ENCODE measurements at regions not wholly inside any gene's neighbourhood (a gene's known extent, or its start where the extent isn't known, plus 50 kb on each side); places are given as distances from the start of the nearest gene placed in this dataset.

- no peak for TF ChIP-seq CTCF (IDR thresholded peaks at IDR 0.05; ENCODE audit: borderline replicate concordance, insufficient read depth, low read depth, low read length)
- H3K4me3 ChIP-seq (ENCODE audit: low read depth, low read length): no peak overlapping the region
Observed at GRCh38 chr22:34045311-34045710, 125.0 kb upstream of the LARGE1 start.

- no peak for TF ChIP-seq CTCF (IDR thresholded peaks at IDR 0.05; ENCODE audit: borderline replicate concordance, insufficient read depth, low read depth, low read length)
- no peak overlapping the region for H3K4me3 ChIP-seq (ENCODE audit: low read depth, low read length)
Observed at GRCh38 chr22:34055525-34056200, 135.4 kb upstream of the LARGE1 start.

GRCh38 chr22:34057726-34058125, 137.4 kb upstream of the LARGE1 start:
- TF ChIP-seq CTCF (IDR thresholded peaks at IDR 0.05; ENCODE audit: borderline replicate concordance, insufficient read depth, low read depth, low read length): no peak
- no peak overlapping the region for H3K4me3 ChIP-seq (ENCODE audit: low read depth, low read length)

GRCh38 chr22:34064696-34065095, 144.4 kb upstream of the LARGE1 start:
- no peak for TF ChIP-seq CTCF (IDR thresholded peaks at IDR 0.05; ENCODE audit: borderline replicate concordance, insufficient read depth, low read depth, low read length)
- H3K4me3 ChIP-seq (ENCODE audit: low read depth, low read length): no peak overlapping the region

GRCh38 chr22:34067031-34067430, 146.8 kb upstream of the LARGE1 start:
- no peak for TF ChIP-seq CTCF (IDR thresholded peaks at IDR 0.05; ENCODE audit: borderline replicate concordance, insufficient read depth, low read depth, low read length)

GRCh38 chr22:34068001-34068400, 147.7 kb upstream of the LARGE1 start:
- H3K4me3 ChIP-seq (ENCODE audit: low read depth, low read length): no peak overlapping the region
- no peak for TF ChIP-seq CTCF (IDR thresholded peaks at IDR 0.05; ENCODE audit: borderline replicate concordance, insufficient read depth, low read depth, low read length)

More at GRCh38 chr22:34067031-34067430, 146.8 kb upstream of the LARGE1 start:
- no peak overlapping the region for H3K4me3 ChIP-seq (ENCODE audit: low read depth, low read length)

GRCh38 chr22:34070051-34070450, 149.8 kb upstream of the LARGE1 start:
- no peak for TF ChIP-seq CTCF (IDR thresholded peaks at IDR 0.05; ENCODE audit: borderline replicate concordance, insufficient read depth, low read depth, low read length)
- no peak overlapping the region for H3K4me3 ChIP-seq (ENCODE audit: low read depth, low read length)

Measured in GM12875 (cell line).